HG03139 (cell line): ENCODE measurements at regions not wholly inside any gene's neighbourhood (a gene's known extent, or its start where the extent isn't known, plus 50 kb on each side); places are given as distances from the start of the nearest gene placed in this dataset.
"Not testable (repeated sequence)": the region's sequence is repeated elsewhere in the genome, so short reads cannot be mapped to it uniquely, and the experiment has no call there.

Experiments
- ATAC-seq: cut with Tn5 transposase; IDR thresholded peaks from one replicate; pipeline ENCODE4 v1.9.1; 2021; ENCODE audit not compliant: unreplicated experiment

DNA sequence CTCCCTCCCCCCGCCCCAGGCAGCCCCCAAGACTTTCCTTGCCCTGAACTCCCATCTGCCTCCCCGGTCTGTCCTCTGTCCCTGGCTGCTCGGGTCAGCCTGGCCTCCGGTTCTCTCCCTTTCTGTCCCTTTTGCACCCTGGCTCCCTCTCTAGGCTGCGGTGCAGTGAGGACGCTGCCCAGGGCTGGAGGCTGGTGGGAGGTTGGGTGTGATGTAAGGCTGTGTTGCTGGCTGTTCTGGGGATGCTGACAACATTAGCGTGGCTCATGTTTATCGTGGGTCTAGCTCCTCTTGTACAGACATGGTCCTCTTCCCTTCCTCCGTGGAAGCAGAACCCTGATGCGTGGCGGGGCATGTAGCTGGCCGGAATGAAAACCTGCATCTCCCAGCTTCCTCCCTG is 357.5 kb downstream of the CNTNAP3B start:
- not testable (repeated sequence) for ATAC-seq

DNA sequence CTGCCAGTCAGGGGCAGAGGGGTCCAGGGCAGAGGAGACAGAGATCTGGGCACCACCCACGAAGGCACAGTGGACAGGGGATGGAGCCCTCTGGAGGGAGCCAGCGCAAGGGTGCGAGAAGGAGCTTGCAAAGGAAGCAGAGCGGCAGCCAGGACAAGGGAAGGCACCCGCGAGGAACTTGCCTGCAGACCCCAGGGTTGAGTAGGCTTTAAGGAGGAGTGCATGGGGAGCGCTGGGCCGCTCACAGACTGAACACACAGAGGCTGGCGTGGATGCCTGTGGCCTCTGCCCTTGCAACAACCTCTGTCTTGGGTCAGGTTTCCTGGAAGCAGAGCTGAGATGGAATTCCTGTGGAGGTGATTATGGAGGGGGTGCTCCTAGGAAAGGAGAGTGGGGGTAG is 374.4 kb downstream of the CNTNAP3B start:
- not testable (repeated sequence) for ATAC-seq

DNA sequence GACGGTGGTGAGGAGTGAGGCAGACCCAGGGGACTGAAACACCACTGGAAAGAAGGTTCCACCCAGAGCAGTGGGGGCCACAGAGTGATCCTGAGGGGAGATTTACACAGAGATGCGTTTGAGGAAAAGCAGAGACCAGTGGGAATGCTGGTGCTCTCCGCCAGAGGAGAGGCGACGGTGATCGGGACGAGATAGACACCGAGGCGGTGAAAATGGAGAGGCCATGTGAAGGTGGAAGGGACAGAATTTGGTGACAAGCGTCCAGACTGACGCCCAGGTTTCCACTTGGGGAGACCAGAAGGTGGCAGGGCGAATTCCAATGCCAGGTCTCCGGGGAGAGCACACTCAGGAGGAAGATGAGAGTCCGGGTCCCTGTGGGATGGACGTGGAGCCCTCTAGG is 374.8 kb downstream of the CNTNAP3B start:
- ATAC-seq = not testable (repeated sequence)

DNA sequence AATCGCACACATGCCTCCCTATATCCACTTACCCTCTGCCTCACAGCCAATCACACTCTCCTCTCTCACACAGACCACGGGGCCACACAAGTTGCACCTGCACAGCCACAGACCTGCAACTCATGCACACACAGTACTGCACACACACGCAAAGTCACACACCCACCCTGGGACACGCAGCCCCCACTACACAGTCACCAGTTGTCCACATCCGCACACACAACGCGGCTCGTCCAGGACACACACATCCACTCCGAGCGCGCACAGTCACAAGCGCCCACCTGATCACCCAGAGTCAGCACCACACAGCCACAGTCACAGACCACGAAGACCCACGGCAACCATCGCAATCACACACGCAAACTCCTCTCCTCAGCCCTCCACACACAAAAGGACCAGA is 387.3 kb downstream of the CNTNAP3B start:
- ATAC-seq = not testable (repeated sequence)

DNA sequence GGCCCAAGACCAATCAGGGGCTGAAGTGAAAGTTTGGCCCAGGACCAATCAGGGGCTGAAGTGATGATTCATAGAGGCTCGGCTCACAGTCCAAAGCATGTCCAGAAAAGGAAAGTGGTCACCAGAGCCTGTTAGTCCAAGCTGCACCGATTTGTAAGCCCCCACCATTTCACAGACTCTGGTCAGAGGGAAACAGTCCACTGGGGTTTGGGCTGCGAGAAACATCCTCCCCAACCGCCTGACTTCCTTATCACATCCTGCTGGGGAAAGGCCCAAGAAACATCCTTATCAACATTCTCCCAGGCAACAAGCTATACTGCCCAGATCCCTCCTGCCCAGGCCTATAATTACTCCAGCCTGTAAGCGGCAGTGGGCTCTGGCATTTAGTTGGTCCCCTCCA is 388.1 kb downstream of the CNTNAP3B start:
- ATAC-seq = not testable (repeated sequence)

DNA sequence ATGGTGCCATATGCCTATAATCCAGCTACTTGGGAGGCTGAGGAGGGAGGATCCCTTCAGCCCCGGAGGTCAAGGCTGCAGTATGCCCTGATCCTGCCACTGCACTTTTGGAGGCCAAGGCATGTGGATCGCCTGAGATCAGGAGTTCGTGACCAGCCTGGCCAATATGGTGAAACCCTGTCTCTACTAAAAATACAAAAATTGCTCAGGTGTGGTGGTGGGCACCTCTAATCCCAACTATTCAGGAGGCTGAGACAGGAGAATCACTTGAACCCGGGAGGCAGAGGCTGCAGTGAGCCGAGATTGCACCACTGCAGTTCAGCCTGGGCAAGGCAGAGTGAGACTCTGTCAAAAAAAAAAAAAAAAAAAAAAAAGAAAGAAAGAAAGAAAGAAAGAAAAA is 390.5 kb downstream of the CNTNAP3B start:
- ATAC-seq = not testable (repeated sequence)

DNA sequence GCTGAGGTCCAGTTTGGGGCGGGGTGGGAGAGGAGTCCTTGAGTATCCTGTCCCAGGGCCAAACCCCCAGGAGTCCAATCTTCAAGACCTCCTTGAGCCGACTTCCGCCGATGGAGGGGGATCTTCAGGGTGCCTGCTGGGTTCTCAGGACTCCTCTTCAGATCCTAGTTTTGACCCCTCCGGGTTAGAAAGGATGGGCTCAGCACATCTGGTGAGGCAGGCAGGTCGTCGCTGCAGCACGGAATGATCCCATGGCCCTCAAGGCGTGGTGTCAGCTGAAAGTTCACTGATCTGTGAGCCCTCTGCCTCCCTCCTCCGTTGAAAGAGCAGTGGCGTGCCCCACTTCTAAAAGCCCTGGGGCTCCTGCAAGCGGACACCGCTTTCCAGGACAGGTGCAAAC is 430.0 kb downstream of the CNTNAP3B start:
- ATAC-seq = not testable (repeated sequence)

DNA sequence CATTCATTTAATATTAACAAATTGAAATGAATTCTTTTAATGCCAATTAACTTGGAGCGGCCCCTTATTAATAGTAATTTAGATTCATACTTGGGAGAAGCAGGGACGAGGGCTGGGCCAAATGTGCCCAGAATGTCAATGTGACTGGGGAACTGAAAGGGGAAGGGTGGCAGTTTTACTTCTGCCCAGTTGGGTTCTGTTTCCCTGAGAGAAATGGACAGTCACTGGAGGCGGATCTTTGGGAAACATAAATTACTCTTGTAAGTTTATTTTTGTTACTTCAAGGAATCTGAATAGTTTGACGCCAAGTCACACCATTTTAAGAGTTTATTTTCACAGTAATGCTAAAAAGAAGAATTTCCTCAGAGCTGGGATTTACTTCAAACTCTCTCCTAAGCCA is 432.1 kb downstream of the CNTNAP3B start:
- not testable (repeated sequence) for ATAC-seq

DNA sequence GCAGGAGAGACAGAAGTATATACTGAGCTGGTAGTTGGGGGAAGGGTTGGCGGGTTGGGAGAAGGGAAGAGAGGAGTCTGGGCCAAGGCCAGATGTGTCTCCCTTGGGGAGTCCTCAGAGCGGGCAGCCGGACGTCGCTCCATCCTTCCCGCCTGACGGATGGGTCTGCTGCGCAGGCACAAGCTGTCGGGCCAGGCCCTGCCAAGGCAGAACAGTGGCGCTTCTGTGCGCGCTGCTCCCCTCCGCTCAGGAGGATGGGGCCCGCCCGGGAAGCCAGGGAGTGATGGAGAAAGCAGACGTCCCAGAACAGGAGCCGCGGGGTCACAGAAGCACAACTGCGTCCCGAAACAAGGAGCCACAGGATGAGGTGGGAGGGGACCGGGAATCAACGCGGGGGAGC is 449.9 kb downstream of the CNTNAP3B start:
- ATAC-seq = not testable (repeated sequence)

DNA sequence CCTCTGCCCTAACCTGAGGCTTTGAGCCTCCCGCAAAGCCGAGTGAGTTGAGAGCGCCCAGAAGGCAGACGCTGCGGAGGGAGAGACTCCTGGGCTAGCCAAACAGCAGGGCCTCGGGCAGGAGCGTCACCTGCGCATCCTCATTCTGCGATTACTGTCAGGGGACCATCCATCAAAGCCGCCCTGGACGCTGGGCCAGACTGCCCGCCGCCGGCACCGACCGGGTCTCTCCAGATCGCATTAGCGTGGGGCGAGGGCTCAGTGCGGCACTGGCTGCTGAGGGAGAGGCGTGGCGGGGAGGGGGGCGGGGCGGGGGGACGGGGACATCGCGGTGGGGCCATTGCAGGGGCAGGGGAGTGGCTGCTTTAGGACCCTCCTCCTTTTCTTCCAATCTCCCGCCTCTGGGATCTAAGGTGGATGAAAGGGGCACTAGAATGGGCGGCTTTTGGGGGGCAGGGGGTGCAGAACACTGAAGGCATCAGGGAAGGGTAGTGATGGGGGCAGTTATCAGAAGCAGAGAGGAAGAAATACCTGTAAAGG is 465.7 kb downstream of the CNTNAP3B start:
- not testable (repeated sequence) for ATAC-seq

DNA sequence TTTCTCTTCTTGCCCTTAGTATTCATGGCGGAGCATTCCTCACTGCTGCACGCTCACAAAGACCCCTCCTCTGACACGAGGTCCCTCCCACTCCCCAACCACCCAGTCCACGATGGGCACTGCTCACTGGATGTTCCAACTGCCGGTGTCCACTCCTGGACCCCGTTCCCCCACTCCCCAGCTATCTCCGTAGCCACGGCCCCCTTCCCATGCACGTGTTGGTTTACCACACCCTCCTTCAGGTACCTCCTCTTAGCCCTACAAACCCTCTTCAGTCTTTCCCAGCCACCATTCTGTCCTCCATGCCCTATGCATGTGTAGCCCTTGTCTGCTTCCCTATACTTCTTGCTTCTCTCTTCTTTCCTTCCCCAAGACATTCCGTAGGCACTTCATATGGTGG is 469.6 kb upstream of the ZNG1F start:
- not testable (repeated sequence) for ATAC-seq

DNA sequence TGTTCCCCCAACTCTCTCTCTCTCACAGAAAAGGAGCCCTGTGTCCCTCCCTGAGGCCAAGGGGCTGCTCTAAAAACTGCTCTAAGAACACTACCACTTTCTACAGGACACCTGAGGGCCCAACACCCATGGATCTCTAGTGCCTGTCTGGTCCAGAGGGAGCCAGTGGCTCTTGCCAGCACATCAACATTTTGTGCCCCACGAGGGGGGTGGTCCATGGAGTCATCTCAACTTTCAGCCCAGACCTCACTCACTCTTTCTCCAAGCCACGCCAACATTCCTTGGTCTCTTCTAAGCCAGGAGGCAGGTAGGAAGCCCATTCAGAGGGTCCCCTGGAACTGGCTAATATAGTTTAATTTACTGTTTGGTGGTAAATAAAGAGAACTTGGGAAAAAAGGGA is 469.0 kb upstream of the ZNG1F start:
- ATAC-seq = not testable (repeated sequence)

DNA sequence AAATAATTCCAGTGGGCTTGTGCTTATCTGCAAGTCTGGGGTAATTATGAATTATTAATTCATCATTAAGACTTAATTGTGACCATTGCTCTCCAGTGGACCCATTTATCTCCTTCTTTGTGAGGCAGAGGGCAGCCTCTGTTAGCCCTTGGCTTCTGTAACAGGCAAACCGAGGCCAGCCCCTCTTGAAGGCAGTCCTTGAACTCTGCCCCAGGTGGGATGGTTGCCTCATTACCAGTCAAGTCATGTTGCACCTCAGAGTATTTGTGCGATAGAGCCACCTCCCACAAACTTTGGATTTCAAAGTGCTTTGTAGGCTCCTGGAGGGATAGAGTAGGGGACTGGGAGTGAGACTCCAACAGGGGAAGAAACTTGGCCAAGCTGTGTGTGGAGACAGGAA is 468.0 kb upstream of the ZNG1F start:
- ATAC-seq = not testable (repeated sequence)

DNA sequence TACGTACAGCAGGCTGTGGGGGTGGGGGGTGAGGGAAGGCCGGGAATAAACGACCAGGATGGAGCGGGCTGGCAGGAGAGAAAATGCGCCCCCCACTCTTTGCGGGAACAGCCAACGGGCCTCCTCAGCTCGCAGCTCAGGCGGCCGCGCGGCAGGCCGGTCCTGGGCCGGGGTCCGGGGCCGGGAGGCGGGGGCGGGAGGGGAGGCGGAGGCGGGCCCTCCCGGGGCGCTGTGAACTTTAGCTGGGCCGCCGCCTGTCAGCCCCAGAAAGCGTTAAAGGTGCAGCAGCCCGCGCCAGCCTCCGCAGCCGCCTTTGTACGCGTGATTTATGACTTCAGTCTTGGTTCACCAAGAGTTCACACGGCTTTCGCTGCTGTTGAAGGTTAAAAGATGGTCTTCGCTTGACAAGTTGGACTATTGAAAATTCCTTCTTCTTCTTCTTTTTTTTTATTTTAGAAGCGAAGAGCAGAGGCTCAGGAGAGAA is 466.0 kb upstream of the ZNG1F start:
- ATAC-seq = not testable (repeated sequence)

DNA sequence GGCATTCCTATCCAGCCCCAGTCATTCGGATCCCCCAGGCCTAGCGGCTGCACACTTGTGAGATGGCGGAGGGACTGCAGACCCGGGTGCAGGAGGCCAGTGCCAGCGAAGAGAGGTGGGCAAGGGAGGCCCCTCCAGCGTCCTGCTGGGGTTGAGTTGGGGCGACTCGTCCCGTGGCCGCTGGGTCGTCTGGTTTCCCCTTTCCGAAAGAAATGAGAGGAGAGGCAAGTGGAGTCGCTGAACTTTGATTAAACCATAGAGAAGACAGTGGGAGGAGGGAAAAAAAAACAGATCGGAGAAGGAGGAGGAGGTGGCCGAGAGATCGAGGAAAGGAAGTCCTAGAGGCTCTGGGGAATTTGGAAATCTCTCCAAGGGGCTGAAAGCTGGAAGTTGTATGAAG is 465.2 kb upstream of the ZNG1F start:
- ATAC-seq = not testable (repeated sequence)

DNA sequence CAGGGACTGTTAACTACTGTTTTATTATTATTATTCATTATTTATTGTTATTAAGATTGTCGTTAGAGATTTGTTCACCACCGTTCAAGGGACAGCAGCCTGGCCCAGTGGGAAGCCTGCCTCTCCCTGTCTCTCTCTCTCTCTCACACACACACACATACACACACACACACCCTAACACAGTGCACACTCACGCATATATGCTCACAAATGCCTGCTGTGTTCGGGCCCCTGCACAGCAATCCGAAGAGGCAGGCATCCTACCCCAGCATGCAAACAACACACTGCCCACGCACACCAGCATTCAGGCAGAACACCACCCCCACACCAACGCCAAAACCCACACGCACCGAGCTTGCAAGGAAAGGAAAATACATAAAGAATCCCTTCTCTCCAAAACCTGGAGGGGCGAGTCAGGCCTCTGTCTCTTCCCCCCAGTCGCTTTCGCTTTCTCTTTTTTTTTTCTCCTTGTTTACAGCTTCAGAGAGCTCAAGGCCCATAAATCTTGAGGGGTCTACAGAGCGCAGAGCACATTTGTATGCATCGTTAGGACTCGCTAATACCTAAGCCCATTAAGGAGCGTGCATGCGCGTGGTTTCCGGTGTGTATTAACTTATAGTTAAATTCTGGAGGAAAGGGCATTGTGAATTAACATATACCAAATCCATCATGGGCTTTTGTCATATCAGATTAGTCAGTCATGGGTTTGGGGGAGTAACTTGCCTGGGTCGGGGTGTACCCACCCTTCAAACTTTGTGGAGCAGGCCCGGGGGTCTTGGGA is 464.6 kb upstream of the ZNG1F start:
- ATAC-seq = not testable (repeated sequence)

DNA sequence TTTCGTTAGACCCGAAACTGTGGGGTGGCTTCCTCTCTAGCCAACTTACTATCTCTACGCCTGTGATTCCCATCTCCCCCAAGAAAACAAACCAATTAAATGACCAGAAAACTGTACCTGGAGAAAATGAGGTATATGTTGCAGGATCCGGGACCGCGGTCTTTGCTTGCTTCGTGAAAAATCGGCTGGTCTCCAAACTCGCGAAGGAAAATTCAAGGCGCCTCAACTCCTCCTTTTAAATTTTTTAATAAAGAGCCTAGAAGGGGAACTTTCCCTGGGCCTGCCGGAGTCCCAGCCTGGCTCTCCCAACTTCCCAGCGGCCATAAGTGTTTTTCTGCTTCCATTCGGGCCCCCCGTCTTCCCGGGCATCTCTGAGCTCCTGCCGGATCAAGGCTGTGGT is 463.7 kb upstream of the ZNG1F start:
- ATAC-seq = not testable (repeated sequence)

DNA sequence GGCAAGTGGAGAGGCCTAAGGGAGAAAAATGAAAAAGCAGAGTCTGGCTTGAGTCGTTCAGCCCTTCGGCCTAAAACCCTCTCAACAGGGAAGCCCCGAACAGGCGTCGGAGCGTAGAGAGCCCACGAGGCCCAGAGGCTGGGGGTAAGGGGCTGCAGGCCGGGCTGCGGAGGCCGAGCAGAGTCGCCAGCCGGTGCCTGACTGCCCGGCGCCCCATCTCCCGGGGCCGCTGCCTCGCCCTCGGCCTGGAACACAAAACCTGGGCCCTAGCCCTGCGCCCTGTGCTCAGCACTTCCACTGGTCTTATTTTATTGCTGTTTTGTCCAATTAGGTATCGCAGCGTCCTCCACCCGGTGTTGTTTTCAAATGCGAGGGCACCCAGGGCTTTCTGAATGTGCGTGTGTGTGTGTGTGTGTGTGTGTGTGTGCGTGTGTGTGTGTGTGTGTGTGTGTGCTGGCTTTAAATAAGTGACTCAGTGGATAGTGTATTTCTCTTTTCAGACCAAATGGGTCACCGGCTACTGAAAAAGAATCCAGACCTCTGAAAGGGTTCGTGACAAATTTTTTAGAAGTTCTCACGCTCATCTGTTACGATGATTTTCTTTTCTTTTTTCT is 463.1 kb upstream of the ZNG1F start:
- not testable (repeated sequence) for ATAC-seq

DNA sequence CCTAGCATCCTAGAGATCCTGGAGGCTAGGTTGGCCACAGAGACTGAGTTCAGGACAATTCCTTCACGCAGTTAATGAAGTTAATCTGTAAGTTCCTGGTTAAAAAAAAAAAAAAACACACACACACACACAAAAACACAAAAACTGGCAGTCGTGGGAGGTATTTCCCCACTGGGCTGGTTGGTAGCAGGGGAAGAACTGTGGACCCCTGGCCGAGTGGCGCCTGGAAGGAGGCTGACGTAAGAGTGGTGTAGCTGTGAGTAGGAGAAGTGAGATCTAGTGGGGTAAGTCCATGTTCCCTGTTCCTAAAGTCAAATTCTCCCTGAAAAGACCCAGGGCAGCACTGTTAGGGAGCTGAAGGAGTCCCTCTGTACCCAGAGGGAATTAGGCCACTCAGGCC is 461.0 kb upstream of the ZNG1F start:
- not testable (repeated sequence) for ATAC-seq

DNA sequence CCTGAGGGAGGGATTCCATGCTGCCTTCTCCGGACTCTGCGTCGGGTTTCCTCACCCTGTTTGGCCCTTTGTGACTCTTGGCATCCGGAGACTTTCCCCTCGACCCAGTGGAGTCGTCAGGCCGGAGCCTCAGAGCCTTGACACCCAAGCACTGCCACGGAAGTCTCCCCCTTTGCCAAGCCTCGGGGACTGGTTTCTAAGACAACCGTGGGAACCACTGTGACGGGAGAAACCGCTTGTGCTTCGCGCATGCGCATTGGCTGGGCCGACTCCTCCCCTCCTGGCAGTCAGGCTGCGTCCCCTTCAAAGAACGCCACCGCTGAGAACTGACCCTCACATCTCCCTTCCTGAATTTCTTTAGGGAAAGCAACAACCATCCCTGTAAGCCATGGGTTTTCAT is 459.4 kb upstream of the ZNG1F start:
- ATAC-seq = not testable (repeated sequence)

DNA sequence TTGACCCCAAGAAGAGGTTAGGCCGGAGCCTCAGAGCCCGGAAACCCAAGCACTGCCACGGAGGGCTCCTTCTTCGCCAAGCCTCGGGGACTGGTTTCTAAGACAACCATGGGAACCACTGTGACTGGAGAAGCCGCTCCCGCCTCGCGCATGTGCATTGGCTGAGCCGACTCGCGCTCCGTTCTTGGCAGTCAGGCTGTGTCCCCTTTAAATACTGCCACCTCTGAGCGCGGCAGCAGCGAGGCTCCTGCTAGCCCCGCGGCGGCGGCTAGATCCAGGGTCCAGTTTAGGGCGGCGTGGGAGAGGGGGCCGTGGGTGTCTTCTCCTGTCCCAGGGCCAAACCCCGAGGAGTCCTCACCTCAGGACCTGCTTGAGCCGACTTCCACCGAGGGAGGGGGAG is 457.1 kb upstream of the ZNG1F start:
- not testable (repeated sequence) for ATAC-seq
